ENCODE measurements at regions not wholly inside any gene's neighbourhood (a gene's known extent, or its start where the extent isn't known, plus 50 kb on each side); places are given as distances from the start of the nearest gene placed in this dataset.

DNA sequence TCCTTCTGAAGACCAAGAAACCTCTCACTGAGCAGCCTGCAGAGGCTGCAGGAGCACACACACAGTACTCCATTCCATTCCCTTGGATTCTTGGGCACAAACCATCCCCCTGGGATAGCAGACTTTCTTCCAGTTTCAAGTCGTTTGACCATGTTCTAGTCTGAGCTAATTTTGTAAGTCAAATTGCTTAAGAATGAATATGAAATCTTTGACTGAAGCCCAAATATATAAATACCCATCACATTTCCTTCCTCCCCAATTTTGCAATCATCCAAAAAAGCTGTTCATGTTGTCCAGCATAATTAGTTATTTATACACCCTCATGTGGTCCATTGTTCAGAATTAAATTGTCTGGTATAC is 231.2 kb upstream of the TPRG1 start:
- DNase-seq: no peak

GRCh38 chr3:188941103-188941502 is 230.7 kb upstream of the TPRG1 start:
- DNase-seq: no peak

DNA sequence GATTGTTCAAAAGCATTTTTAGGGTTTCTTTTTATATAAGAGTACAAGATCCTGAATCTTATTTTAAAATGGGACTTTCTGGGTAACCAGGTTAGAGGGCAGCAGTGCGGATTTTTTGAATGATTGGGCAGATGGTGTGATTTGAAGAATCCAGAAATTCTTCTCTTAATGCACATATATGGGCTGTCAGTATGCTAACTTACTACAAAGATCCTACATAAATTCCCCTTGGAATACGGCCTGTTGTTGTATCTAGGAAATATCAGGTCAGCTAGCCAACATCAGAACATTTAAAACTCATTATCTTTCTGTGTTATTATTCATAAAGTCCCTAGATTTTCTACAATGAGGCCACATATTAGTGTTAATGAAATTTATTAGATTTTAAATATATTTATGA is 229.6 kb upstream of the TPRG1 start:
- DNase-seq: no peak

GRCh38 chr3:188943591-188943990 is 228.2 kb upstream of the TPRG1 start:
- no peak for DNase-seq

DNA sequence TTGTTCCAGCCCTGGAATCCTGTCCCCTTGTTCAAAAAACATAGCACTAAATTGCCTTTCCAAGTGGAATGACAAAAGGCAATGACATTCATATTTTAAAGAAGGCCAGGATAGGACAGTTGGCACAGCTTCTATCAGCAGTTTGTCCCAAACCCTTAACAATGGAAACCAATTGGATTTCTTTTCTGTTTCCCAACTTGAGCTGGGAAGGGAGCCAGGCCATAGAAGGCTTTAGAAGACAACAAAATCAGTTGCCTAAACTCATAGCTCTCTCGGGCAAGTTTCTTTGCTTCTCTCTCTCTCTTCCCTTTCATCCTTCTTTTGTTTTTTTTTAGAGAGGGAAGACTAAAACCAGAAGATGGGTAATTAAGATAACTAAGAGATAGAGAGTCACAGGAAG is 227.7 kb upstream of the TPRG1 start:
- no peak for DNase-seq

DNA sequence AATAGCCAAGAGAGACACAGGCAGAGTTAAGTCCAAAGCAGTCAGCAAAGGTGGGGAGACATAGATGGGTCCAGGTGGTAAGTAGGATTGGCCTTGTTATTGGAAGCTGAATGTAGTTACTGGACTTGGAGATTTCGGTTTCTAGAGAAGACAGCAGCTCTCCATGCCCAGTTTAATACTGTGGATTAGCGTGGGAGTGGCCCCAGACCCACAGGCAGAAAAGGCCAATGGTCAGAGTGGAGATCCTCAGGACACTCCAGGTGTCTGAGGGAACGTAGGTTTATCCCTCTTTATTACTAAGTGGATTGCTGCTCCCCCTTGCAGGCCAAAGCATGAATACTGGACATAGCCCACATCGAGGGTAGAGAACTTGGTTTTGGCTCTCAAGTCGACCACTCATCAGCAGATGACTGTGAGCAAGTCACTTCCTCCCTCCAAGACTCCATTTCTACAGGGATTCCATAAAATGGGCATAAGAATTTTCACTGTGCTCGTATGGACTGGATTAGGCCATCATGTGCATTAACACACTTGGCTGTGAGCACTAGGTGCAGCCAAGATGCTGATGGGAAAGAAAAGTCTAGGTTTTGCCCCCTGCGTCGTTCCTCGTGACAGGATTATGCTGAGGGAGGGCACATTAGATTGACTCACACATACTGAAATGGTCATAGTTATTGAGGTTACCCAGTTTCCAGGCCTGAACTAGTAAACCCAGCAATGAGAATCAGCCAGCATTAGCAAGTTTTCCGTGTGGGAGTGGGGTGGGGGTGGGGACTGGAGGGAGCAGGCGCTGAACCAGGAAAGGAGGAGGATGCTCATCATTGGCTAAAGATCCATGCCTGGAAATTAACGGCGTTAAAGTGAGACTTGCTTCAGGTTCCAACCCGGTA is 225.2 kb upstream of the TPRG1 start:
- DNase-seq: no peak

DNA sequence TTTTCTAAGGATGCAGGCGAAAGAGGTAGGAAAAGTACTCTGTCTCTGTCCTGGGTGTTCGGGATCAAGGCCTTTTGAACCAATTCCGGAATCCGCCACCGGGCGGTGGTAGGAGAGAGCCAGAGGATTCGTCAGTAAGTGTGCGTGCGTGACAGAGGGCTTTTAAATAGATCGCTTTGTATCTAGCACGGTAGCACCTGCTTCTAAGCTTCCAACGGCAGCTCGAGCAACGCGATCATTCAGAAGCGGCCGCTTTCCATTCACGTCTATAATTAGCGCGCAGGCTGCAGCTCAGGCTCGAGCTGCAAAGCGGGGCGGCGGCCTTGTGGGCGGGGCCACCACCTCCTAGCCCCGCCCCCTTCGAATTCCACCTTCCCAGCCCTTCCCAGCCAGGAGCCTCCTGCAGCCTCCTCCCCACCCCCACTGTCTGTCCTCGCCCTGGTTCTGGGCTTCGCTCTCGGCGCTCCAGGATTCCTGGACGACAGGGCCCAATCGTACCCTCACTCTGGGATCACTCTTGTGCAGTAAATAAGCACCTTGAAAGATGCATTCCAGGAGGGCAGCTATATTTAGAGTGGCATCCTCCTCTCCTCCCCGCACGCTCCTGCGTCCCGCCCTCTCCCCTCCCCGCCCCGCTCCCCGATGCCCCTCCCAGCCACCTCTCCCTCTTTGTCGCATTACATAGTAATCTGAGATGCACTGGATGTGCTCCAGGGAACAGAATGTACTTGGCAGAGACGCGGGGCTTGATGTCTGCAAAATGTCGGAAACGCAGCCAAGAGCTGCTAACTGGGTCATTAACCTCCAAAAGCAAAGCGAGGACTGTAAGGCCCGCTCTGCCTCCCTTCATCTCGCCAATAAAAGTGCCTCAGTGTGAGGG is 224.1 kb upstream of the TPRG1 start:
- DNase-seq: no peak

- DNase-seq: no peak
Measured at GRCh38 chr3:188948281-188948996, 223.3 kb upstream of the TPRG1 start.

GRCh38 chr3:188948997-188949389 is 222.8 kb upstream of the TPRG1 start:
- DNase-seq: no peak

GRCh38 chr3:188949456-188949855 is 222.3 kb upstream of the TPRG1 start:
- no peak for DNase-seq

DNA sequence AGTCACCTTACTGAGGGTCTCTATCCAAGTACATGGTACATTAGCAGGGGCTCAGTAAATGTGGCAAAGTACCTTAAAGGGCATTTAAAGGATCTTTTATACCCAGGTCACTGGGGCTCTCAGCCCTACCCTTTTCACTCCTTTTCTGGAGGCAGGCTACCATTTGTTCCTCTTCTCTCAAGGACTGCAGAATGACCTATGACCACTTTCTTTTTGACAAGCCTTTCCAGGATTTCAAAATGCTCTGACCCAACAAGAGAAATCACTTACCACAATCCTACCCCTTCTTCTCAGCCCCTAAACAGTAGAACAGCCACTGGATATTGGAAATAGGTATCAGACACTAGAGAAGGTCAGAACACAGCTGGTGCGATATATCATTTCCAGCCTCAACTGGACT is 221.8 kb upstream of the TPRG1 start:
- no peak for DNase-seq

DNA sequence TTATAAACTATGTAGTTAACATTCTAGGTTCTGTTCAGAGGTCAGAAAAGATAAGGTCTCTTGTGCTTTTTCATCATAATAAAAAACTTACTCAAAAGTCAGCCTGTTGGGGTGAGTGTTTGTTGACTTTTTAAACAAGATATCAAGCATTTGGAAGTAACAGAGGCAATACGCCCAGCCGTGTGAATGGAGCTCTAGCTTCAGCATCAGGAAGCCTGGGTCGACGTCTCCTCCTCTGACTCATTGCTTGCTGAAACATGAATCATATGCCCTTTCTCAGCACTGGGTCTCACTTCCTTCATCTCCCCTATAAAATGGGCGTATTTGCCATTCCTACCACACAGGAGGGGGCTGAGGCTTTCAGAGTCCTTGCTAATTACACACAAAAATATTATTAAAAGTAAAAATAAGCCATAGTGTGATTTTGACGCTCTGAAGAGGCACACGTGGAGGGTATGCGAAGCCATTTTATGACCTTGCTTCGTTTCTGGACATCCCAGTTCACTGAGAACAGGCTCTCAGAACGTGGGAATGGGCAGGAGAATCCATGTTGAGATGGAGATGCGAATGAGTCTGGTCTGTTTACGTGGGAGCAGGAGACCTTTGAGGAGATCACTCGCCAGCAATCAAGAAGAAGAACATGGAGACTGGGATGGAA is 220.8 kb upstream of the TPRG1 start:
- peak; percentile 72 for DNase-seq

DNA sequence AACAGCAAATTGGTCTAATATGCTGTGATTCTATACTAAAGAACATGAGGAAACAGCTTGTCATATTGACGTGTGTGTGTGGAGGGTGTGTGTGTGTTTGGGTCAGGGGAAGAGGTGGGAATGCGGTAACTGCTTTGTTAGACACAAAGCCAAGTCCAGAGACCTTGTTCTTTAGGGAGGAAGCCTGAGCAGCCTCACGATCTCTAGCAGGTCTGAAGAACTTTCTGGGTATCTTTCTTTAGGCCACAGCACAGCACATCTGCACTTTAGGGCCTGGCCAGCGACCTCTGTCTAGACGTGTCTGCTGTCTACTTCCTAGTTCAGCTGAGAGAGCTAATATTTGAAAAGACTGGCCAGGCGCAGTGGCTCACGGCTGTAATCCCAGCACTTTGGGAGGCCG is 220.0 kb upstream of the TPRG1 start:
- no peak for DNase-seq

- DNase-seq: peak; percentile 90
Measured at GRCh38 chr3:188954590-188955208, 217.1 kb upstream of the TPRG1 start.

DNA sequence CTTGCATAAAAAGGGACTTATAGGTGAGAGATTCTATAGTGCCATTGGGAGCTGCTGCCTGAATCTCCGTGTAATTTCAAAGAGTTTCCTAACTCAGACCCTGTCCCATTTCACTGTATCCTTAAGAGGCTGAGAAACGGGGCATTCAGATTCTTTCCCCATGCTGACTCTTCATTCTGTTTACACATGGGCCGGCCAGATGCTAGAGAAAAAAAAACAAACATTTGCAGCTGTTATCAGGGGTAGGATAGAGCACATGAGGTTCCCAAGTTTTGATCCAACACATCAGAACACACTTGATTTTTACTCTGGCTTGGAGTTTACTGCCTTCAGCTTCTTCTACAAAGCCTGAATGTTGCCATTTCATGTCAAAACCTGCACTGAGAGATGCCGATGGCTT is 215.9 kb upstream of the TPRG1 start:
- DNase-seq: no peak

- no peak for DNase-seq
Measured at GRCh38 chr3:188956839-188957489, 214.8 kb upstream of the TPRG1 start.

- DNase-seq: no peak
Measured at GRCh38 chr3:188959013-188959412, 212.8 kb upstream of the TPRG1 start.

DNA sequence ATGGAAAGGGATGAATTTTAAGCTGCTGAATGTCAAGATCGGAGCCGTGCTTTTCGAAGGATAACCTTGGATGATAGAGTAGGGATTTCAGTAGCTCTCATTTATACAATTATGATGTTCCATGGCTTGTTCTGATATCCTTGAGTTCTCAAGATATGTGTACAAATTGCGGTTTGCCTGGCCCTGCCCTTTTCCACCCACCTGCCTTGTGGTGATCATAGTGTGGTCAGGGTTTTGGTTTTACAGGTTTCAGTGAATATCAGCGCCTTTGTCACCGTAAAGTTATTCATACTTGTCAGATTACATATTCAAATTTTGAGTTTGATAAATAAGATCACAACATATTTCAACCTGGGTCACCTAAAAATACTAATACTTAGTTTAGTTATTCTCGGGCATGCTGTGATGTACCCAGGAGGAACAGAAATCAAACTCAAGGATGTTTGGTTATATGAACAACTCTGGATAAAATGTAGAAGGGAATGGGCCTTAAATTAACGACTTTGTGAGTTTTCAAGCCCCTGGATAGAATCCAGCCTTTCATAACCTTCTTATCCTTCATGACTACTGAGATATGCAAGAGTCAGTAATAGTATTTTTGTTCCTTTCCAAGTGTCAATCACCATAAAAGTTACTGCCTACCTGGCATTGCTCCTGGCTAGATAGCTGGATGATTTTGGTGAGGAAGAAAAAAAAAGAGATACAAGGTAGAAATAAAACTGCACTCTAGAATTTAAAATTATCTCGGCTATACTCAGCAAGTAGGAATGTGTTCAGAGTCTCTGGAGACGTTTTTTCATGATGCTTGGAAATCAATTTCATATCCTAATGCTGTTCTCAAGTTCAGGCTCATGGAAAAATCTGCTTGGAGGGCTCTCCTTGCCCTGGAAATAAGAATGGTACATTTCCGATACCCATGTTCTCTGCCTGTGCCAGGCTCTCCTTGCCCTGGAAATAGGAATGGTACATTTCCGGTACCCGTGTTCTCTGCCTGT is 209.2 kb upstream of the TPRG1 start:
- no peak for DNase-seq

- DNase-seq: no peak
Measured at GRCh38 chr3:188964957-188965356, 206.8 kb upstream of the TPRG1 start.

GRCh38 chr3:188972310-188972709 is 199.5 kb upstream of the TPRG1 start:
- DNase-seq: no peak

Measured in activated CD8-positive, alpha-beta memory T cell treated with anti-CD3 and anti-CD28 coated beads for 24 hours (primary cell).